Loucy (cell line): ENCODE measurements at regions not wholly inside any gene's neighbourhood (a gene's known extent, or its start where the extent isn't known, plus 50 kb on each side); places are given as distances from the start of the nearest gene placed in this dataset.
"Not testable (repeated sequence)": the region's sequence is repeated elsewhere in the genome, so short reads cannot be mapped to it uniquely, and the experiment has no call there.

Source experiments
- H2AFZ ChIP-seq: fragments of 200-600 bp; sonication (generic); 2 replicates; pipeline ENCODE4 v1.6.0; 2016; ENCODE audit warnings: antibody characterized with exemption, mild to moderate bottlenecking, low read length, moderate library complexity
- H3F3A ChIP-seq: fragments of 200-600 bp; 2 replicates; pipeline ENCODE4 v1.6.0; 2016; ENCODE audit warnings: antibody characterized with exemption, low read depth, mild to moderate bottlenecking
- H3K27me3 ChIP-seq: fragments of 200-600 bp; sonication (generic); 2 replicates; pipeline ENCODE4 v1.6.1; 2014; ENCODE audit warnings: low read length, mild to moderate bottlenecking; ENCODE audit not compliant: insufficient read depth, poor library complexity, severe bottlenecking
- H3K36me3 ChIP-seq: fragments of 200-600 bp; sonication (generic); 2 replicates; pipeline ENCODE4 v1.6.1; 2016; ENCODE audit warnings: low read length; ENCODE audit not compliant: insufficient read depth
- H3K4me1 ChIP-seq: fragments of 200-600 bp; sonication (generic); 2 replicates; pipeline ENCODE4 v1.5.1; 2014; ENCODE audit warnings: low read length, mild to moderate bottlenecking; ENCODE audit not compliant: insufficient read depth, poor library complexity, severe bottlenecking
- H3K4me2 ChIP-seq: fragments of 200-600 bp; sonication (generic); 2 replicates; pipeline ENCODE4 v1.6.0; 2014; ENCODE audit warnings: antibody characterized with exemption, low read length, low read depth, mild to moderate bottlenecking; ENCODE audit not compliant: poor library complexity, severe bottlenecking
- H3K4me3 ChIP-seq: fragments of 200-600 bp; sonication (generic); 2 replicates; pipeline ENCODE4 v1.5.1; 2014; ENCODE audit warnings: low read length, mild to moderate bottlenecking, mixed read lengths; ENCODE audit not compliant: poor library complexity, severe bottlenecking
- H3K79me2 ChIP-seq: fragments of 200-600 bp; sonication (generic); 2 replicates; pipeline ENCODE4 v1.6.1; 2014; ENCODE audit warnings: low read length; ENCODE audit not compliant: insufficient read depth
- H3K9ac ChIP-seq: fragments of 200-600 bp; sonication (generic); 2 replicates; pipeline ENCODE4 v1.6.0; 2014; ENCODE audit warnings: mild to moderate bottlenecking, low read depth, low read length, moderate library complexity; ENCODE audit not compliant: poor library complexity, severe bottlenecking
- H3K9me2 ChIP-seq: fragments of 200-600 bp; sonication (generic); replicated peaks from 2 replicates; pipeline ENCODE4 v1.6.1; 2016; ENCODE audit warnings: low read depth, low read length, mixed read lengths
- H3K9me3 ChIP-seq: fragments of 200-600 bp; sonication (generic); 2 replicates; pipeline ENCODE4 v1.6.1; 2014; ENCODE audit warnings: mild to moderate bottlenecking, antibody characterized with exemption, low read length, low read depth; ENCODE audit not compliant: insufficient read depth
- H4K20me1 ChIP-seq: fragments of 200-600 bp; sonication (generic); 2 replicates; pipeline ENCODE4 v1.6.0; 2014; ENCODE audit warnings: antibody characterized with exemption, low read length, mild to moderate bottlenecking; ENCODE audit not compliant: insufficient read depth, poor library complexity, severe bottlenecking
- CTCF ChIP-seq: fragments of 200-600 bp; sonication (generic); conservative IDR thresholded peaks from 2 replicates; pipeline ENCODE4 v1.5.1; 2014; ENCODE audit warnings: mild to moderate bottlenecking, antibody characterized with exemption, low read length
- EZH2phosphoT487 ChIP-seq: fragments of 200-600 bp; IDR thresholded peaks from 2 replicates; pipeline ENCODE4 v1.6.1; 2018; ENCODE audit warnings: antibody characterized with exemption, mild to moderate bottlenecking, moderate library complexity, borderline replicate concordance

- no peaks in the 10 kb centered on the region for H3K27me3 ChIP-seq
- H3K9me2 ChIP-seq = no peaks in the 10 kb centered on the region
- no peak overlapping the region for H3K4me2 ChIP-seq
- no peaks in the 10 kb centered on the region for H4K20me1 ChIP-seq
- no peaks in the 10 kb centered on the region for H3K9me3 ChIP-seq
- no peak overlapping the region for H2AFZ ChIP-seq
- no peaks in the 10 kb centered on the region for H3K79me2 ChIP-seq
- H3K4me1 ChIP-seq = peaks cover 3% of the 10 kb centered on the region
- H3K9ac ChIP-seq = no peak overlapping the region
- no peaks in the 10 kb centered on the region for H3K36me3 ChIP-seq
- H3K4me3 ChIP-seq = no peak overlapping the region
- TF ChIP-seq EZH2phosphoT487 (no peak), CTCF (peak; percentile 60)
- no peaks in the 10 kb centered on the region for H3F3A ChIP-seq
These were observed 451.7 kb downstream of the EFNB2 start for GRCh38 chr13:106083620-106084350.

GRCh38 chr13:106081221-106081620 is 454.2 kb downstream of the EFNB2 start:
- not testable (repeated sequence) for H3K79me2 ChIP-seq, H4K20me1 ChIP-seq, H3K9ac ChIP-seq, H3K36me3 ChIP-seq, H3K4me2 ChIP-seq, H2AFZ ChIP-seq, H3K27me3 ChIP-seq, H3K9me3 ChIP-seq, H3K4me1 ChIP-seq, H3K9me2 ChIP-seq, H3K4me3 ChIP-seq, H3F3A ChIP-seq

DNA sequence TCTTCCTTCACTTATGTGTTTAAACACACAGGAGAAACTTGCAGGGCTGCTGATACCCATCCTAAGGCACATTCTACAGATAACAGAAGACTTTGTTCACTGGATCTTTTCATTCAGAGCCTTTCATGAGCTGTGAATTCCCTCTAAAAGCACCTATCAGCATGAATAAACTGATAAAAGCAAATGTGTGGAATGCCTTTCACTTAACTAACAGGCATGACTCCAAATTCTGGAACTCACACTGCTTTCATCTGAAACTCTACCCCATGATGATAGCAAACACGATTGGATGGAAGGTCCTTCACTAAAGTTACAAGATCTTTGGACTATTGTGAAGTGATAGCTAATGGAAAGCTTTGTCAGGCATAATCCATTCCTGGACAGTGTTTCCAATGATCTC is 457.3 kb downstream of the EFNB2 start:
- no peaks in the 10 kb centered on the region for H3K36me3 ChIP-seq
- no peaks in the 10 kb centered on the region for H4K20me1 ChIP-seq
- no peaks in the 10 kb centered on the region for H3K27me3 ChIP-seq
- no peak overlapping the region for H3K4me3 ChIP-seq
- no peak overlapping the region for H3K9ac ChIP-seq
- no peaks in the 10 kb centered on the region for H3K4me1 ChIP-seq
- H3K9me2 ChIP-seq = no peaks in the 10 kb centered on the region
- TF ChIP-seq CTCF (no peak), EZH2phosphoT487 (no peak)
- H3K79me2 ChIP-seq = no peaks in the 10 kb centered on the region
- no peaks in the 10 kb centered on the region for H3F3A ChIP-seq
- no peak overlapping the region for H3K4me2 ChIP-seq
- H3K9me3 ChIP-seq = no peaks in the 10 kb centered on the region
- no peak overlapping the region for H2AFZ ChIP-seq

GRCh38 chr13:106077017-106077416 is 458.4 kb downstream of the EFNB2 start:
- no peaks in the 10 kb centered on the region for H3K79me2 ChIP-seq
- no peaks in the 10 kb centered on the region for H3K9me2 ChIP-seq
- TF ChIP-seq EZH2phosphoT487 (no peak), CTCF (no peak)
- H2AFZ ChIP-seq = no peak overlapping the region
- no peaks in the 10 kb centered on the region for H3K4me1 ChIP-seq
- H3K4me2 ChIP-seq = no peak overlapping the region
- H4K20me1 ChIP-seq = no peaks in the 10 kb centered on the region
- H3F3A ChIP-seq = no peaks in the 10 kb centered on the region
- H3K9me3 ChIP-seq = no peaks in the 10 kb centered on the region
- no peak overlapping the region for H3K4me3 ChIP-seq
- no peak overlapping the region for H3K9ac ChIP-seq
- no peaks in the 10 kb centered on the region for H3K36me3 ChIP-seq
- H3K27me3 ChIP-seq = no peaks in the 10 kb centered on the region
